Muscle of arm (tissue), 1 donor: ENCODE measurements at regions not wholly inside any gene's neighbourhood (a gene's known extent, or its start where the extent isn't known, plus 50 kb on each side); places are given as distances from the start of the nearest gene placed in this dataset.

Experiments used
- DNase-seq: peaks from one replicate; pipeline ENCODE4 v3.0.0-alpha.2; 2013

- no peak for DNase-seq
Measured at GRCh38 chr16:86994651-86995171, 322.5 kb downstream of the C16orf95 start.

DNA sequence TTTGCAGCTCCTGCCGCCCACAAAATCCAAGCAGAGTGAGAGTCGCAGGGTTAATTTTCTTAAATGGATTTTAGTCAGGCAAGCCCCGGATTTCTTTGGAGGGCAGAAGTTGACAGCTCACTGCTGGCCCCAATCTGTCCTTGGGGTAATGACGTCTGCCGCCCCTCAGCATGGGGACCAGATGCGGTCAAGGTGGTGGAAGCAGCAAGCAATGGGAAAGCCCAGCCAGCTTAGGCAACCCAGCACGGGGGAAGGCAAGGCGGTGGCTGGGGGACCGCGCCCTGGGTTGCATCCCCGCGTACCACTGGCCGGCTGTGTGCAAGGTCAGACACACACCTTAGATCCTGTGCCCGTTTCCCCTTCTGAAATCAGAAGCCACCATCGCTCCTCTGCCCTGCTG, 321.7 kb downstream of the C16orf95 start:
- DNase-seq: no peak

DNA sequence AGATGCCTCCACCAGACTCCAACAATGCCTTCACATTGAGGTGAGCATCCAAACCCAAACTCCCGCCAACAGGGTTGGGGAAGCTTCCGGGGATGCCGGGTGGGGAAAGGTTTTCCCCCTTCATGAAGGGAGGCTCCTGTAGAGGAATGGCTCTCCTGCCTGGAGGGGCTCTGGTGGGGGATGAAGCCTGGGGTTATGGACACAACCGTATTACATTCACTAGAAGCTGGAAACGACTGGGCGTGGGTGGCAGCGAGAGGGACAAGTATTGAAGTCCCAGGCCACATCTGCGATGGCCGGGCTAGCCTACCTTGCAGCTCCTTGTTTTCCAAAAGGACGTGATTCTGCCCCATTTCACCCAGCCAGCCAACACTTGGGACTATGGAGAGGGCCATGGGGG, 321.1 kb downstream of the C16orf95 start:
- DNase-seq: no peak

DNA sequence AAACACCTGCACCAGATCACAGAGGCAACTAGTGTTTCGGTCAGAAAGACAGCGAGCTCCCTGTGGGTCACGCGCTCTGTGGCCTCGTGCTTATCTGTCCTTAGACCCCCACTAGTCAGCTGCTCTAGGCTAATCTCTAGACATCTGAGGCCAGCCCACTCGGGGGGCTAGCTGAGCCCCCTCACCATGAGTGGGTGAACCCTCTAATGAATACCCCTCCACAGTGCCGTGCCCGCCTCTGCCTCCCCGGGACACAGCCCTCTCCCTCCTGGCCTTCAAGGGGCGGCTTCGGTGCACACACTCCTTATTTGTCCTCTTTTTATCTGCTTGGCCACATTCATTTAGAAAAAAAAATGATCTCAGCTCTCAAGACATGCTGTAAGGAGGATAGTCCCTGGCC, 320.1 kb downstream of the C16orf95 start:
- no peak for DNase-seq

- DNase-seq: no peak
Measured at GRCh38 chr16:86998196-86999001, 318.8 kb downstream of the C16orf95 start.

DNA sequence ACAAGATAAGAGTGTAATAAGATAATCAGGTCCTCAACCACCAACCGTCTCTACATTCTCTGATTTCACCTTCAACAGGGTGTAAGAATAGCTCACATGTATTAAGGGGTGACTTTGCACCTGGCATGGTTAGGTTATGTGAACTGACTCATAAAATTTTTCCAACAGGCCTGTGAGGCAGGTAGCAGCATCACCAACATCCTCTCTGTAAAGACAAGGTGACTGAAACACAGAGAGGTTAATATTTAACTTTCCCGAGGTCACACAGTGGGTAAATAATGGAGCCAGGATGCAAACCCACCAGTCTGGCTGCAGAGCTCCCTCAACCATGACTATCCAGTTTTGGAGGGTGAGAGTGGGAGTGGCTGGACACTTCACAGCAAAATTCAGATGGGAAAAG, 317.2 kb downstream of the C16orf95 start:
- no peak for DNase-seq

GRCh38 chr16:87002717-87003413, 314.3 kb downstream of the C16orf95 start:
- DNase-seq: no peak

GRCh38 chr16:87003414-87003755, 313.8 kb downstream of the C16orf95 start:
- DNase-seq: no peak

- DNase-seq: no peak
Measured at GRCh38 chr16:87006021-87006420, 311.2 kb downstream of the C16orf95 start.

DNA sequence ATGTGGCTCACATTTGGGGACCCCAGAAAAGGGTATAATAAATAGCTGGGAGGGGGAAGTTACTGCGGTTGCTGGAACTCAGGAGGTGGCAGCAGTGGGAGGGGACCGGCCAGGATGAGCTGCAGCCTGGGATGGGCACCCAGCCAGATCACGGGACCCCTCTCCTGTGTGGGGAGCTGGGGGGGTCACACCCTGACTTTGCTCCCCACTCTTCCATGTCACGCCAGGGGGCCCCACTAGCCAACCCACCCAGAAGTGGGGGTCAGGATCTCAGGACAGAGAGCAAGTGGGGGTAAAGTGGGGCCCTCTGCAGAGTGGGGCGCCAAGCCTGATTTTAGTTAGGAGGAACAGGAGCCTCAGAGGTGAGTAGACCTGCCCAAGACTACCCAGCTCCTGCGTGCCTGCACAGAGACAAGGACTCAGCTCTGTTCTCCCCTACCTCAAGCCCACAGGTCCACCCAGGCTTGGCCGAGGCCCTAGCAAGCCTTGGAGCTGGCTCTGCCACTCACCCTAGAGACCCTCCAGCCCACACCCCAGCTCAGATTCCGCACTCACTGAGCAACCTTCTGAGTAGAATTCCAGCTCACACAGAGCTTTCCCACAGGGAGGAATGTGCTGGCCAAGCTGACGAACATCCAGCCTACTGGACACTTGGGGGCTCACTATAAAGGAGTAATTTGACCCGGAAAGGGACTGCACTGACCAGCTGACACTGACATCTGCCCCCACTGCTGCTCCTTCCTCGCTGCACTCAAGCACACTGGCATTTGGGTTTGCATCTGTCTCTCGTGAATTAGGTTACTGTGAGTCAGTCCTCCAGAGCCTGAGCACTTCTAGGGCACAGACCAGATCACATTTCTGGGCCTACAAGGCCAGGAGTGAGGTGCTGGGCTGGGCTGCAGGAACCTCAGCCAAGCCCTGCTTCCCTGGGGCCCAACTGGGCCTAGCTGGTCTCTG, 310.1 kb downstream of the C16orf95 start:
- DNase-seq: no peak

DNA sequence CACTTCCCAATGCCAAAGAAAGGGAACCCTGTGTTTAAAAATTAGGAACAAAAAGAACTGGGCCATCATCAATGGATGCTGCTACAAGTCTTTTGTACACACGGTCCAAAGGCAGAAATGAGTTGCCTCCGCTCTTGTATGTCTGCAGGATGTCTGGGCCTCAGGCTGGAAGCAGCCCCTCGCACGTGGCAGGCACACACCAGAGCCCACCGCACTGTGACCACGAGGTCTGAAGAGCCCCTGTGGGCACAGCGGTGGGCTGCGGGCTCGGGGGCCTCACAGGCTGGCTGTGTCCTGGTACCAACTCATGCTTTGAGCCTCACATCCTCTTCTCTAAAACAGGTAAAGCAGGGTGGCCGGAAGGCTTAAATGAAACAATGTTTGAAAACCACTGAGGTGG, 309.3 kb downstream of the C16orf95 start:
- DNase-seq: no peak

DNA sequence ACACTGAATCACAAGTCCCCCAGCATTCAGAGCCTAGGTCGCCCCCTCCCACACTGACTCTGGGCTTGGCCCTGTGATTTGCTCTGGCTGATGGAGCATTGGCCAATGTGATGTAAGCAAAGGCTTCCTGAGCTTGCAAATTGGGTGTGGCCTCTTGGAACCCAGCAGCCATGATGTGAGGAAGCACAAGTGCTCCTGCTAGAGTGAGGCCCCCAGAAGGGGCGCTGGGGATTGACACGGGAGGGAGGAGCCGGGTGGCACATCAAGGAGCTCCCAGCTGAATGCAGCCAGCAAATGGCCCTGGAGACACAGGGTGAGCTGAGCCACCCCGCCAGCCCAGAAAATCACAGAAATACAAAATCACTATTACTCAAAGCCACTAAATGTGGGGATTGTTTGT, 308.5 kb downstream of the C16orf95 start:
- DNase-seq: no peak

GRCh38 chr16:87012954-87013938, 303.9 kb downstream of the C16orf95 start:
- DNase-seq: no peak

- no peak for DNase-seq
Measured at GRCh38 chr16:87014112-87014511, 303.1 kb downstream of the C16orf95 start.

GRCh38 chr16:87015021-87015420, 302.2 kb downstream of the C16orf95 start:
- no peak for DNase-seq

- DNase-seq: no peak
Measured at GRCh38 chr16:87016046-87017035, 300.9 kb downstream of the C16orf95 start.

DNA sequence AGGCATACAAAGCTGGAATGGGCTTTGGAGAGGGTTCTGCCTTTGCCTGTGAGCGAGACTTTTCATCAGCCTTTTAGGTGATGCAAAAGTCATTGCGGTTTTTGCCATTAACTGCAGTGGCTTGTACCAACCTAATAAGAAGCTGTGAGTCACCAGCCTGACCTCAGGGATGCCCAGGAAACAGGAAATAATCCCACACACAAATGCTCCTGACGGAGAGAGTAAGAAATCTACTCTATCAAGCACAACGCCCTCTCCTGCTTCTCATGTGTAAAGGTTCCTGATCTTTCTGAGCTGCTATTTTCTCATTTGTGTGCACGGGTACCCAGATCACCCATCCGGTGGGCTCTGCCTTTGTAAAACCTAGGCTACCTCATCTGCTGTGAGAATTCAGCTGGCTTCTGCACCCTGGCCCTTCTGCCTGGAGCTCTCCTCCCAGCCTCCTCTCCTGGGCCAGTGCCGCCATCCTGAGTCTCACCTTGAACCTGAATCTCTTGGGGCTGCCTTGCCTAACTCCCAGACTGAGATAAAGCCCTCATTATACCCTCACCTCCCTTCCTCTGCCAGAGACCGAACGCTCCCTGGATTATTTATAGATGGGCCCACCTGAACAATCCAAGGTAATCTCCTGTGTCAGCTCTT, 299.7 kb downstream of the C16orf95 start:
- no peak for DNase-seq

GRCh38 chr16:87025676-87026075, 291.5 kb downstream of the C16orf95 start:
- DNase-seq: no peak

DNA sequence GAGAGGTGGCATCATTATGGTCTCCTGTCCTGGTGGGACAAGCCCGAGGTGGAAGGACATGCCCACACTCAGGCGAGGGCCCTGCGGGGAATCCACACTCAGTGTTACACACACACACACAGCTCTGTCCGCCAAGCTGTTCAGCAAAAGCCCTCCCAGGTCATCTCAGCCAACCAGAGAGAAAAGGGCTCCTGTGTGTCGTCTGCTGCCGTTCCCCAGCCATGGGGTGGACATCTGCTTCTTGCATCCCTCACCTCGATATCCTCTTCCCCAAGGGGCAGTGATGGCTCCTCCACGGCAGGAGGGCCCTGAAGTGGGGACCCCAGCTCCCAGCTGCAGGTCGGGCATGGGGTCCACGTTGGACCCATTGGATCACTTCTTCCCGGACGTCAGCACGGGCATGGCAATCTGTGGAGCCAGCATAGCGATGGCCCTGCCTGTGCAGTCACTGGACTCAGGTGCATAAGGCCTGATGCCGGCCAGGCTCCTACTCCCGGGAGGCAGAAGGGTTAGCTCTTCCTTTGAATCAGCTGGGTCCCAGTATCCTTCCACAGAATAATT, 290.1 kb downstream of the C16orf95 start:
- no peak for DNase-seq
